HG03432 (cell line): ENCODE measurements at regions not wholly inside any gene's neighbourhood (a gene's known extent, or its start where the extent isn't known, plus 50 kb on each side); places are given as distances from the start of the nearest gene placed in this dataset.
"Not testable (repeated sequence)": the region's sequence is repeated elsewhere in the genome, so short reads cannot be mapped to it uniquely, and the experiment has no call there.

ENCODE experiments used
- ATAC-seq: cut with Tn5 transposase; IDR thresholded peaks from one replicate; pipeline ENCODE4 v1.9.1; 2021; ENCODE audit warnings: mild to moderate bottlenecking, moderate library complexity; ENCODE audit not compliant: unreplicated experiment

DNA sequence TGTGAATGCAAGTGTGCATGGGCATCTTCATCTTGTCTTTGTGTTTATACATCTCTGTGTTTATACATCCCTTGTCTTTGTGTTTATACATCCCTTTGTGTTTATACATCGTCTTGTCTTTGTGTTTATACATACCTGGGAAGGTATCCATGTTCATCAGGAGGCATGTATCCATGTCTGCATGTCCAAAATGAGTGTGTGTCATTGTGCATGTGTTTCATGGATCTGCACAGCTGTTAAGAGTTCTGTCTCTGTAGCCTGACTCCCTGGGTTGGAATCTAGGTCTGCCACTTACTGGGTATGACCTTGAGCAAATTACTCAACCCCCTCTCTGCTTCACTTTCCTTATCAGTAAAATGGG, 50.1 kb upstream of the SIRPA start:
- no peak for ATAC-seq

DNA sequence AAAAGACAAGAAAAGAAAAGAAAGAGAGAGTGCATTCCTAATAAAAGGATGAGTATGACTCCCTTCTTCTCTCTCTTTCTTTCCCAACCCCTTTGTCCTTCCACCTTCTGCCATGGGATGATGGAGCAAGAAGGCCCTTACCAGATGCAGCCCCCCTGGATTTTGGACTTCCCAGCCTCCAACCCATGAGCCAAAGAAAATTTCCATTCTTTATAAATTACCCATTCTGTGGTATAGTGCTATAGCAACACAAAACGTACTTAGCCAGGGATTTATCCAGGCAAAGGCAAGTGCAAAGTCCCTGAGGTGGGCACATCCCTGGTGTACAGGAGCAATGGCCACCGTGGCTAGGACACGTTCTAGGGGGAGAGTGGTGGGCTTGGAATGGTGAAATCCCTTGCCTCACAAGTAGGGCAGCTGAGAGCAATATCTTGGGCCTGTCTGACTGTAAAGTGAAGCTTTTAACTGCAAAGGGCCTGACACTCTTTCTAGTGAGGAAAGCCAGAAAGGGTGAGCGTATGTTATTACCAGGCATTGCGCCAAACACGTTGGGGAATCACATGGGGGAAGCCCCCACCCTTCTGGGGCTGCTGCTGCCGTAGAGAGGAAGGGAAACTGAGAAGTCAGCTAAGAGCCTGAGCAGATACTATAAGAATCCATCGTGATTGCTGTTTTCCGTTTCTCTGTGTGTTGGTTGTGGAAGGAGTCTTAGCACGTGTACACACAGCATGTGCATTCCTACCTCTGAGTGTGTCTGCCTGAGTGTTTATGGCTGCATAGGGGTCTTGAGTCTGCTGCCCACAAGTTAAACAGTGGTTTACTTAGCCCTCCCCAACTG, 50.7 kb upstream of the SIRPA start:
- peak; percentile 92 for ATAC-seq

DNA sequence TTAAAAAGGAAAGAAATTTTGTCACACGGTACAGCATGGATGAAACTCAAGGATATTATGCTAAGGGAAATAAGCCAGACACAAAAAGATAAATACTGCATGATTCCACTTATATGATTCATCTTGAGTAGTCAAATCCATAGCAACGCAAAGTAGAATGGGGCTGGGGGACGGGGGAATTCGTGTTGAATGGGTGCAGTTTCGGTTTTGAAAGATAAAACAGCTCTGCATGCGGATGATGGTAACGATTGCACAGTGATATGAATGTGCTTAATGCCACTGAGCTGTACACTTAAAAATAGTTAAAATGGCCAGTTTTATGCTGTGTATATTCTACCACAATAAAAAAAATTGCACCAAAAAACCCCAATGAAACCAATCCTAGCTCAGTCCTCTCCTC, 52.9 kb upstream of the SIRPA start:
- no peak for ATAC-seq

DNA sequence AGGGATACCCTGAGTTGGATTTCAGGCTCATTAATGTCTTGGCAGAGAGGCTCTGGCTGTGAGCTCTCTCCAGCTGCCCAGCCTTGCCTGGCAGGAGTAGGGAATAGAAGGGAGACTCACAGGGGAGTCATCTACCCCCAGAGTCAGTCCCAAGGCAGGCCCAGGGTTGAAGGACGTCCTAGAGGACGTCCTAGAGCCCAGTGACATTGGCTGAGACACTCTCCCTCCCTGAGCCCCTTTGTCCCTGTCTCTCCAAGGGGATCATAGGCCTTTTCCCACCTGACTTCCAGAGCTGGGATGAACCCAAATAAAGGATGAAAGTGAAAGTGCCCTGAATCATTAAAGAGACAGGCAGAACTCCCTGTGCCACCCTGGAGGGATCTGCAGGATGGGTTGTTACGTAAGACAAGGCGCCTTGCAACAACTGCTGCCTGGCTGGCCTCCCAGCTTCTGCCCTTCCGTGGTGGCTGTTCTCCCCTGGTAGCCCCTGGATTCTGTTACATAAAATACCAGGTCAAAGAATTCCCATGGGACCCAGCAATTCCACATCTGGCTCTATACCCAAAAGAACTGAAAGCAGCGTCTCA, 53.6 kb upstream of the SIRPA start:
- no peak for ATAC-seq

DNA sequence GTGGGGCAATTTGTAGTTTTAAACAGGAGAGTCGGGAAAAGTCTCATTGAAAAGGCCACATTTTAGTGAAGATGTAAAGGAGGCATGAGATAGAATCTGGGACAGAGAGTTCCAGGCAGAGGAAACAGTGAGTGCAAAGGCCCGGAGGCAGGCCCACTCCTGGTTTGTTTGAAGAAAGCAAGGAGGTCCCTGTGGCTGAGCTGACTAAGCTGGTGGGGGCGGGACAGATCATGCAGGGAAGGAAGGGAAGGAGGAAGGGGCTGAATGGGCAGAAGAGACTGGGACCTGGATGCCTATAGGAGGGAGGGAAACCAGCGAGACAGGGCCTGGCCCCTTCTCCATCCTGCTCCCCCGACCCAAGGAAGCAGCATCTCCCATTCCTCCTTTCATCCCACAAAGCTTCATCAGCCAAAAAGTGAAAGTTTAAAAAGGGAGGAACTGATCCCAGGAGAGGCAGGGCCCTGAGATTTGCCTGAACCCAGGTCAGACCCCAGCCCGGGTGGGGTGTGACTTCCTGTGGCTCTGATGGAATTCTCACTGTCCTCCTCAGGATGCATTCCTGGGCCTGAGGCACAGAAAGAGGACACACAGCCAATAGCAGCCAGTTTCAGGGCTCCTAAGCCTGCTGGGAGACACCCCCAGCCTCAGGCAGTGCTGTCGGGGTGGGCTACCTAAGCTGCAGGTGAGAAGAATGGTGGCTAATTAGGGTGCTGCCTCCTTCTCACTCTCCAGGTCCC, 54.2 kb upstream of the SIRPA start:
- ATAC-seq, result no peak

DNA sequence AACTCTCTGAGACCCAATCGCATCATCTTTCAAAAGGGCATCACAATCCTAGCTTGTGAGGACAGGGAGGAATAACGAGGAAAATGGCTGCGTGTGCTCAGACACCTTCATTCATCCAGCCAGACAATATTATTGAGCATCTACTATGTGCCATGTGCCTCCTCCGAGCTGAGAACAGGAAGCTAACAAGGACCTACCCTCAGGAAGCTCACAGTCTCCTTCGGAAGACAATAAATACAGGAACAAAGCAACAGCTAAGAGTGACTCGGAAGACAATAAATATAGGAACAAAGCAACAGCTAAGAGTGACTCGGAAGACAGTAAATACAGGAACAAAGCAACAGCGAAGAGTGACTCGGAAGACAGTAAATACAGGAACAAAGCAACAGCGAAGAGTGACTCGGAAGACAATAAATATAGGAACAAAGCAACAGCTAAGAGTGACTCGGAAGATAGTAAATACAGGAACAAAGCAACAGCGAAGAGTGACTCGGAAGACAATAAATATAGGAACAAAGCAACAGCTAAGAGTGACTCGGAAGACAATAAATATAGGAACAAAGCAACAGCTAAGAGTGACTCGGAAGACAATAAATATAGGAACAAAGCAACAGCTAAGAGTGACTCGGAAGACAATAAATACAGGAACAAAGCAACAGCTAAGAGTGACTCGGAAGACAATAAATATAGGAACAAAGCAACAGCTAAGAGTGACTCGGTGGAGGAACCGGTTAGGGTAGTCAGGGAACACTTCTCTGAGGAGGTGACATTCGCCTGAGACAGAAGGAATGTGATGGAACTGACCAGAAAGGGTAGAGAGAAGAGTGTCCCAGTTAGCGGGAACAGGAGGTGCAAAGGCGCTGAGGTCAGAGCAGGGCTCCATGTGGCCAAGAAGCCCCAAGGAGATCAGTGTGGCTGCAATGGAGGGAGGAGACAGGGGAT, 55.6 kb upstream of the SIRPA start:
- not testable (repeated sequence) for ATAC-seq

DNA sequence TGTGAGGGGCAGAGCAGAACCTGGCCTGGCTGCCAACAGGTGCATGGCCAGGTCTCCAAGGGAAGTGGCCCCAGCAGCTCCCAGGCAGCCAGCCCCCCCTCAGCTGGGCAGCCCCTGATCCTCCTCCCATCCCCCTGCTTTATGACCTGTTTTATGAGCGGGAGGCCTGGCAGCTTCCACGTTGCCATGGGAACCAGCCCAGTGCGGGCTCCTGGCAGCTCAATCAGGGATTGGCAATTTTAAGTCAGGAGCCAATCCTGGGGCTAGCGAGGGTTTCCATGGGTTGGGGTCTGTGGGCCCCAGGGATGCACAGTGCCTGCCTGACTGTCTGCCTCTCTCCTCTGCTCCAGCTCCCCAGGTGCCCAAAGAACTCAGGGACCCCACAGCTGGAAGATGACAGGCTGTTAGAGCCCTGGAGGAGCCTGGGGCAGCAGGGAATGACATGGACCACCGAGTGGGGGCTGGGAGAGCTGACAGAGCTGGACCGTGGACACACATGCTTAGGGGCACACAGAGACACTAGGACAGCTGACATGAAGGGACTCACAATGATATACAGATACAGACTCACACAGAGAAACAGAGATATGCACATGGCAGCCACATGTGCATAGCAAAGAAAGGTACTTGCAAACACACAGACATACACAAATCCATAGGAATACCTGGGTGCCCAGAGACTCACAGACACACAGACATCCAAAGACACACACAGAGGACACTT, 56.5 kb upstream of the SIRPA start:
- ATAC-seq, result no peak

DNA sequence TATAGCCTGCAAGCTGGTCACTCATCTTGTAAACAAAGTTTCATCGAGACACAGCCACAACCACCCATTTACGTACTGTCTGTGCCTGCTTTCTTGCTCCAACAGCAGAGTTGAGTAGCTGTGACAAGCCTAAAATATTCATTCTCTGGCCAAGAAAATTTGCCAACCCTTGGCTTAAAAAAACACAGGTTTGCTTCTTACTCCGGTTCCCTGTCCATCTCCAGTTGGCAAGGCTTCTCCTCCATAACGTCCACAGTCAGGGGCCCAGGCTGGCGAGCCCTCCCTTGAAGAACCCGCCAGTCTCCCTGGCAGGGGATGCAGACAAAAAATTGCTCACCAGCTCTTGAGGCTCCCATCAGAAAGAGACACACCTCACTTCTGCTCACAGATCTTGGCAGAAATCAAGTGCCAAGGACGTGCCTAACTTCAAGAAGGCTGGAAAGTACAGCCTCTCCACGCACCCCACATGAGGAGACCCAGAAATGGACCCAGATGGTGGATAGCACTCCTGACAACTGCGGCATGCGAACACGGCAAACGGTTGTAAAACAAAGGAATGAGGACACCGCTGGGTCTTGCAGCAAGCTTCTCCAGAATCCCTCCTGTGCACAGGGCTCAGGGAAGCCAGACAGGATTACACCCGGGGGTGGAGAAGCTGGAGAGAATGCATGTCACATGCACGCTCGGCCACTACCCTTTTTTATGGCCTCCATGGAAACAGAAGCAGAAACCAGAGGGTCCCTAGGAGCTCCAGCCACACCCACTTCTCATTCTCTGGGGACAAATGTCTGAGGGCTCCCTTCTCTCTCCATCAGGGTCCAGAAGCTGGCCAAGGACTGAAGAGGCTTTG, 59.8 kb upstream of the SIRPA start:
- ATAC-seq, result no peak

DNA sequence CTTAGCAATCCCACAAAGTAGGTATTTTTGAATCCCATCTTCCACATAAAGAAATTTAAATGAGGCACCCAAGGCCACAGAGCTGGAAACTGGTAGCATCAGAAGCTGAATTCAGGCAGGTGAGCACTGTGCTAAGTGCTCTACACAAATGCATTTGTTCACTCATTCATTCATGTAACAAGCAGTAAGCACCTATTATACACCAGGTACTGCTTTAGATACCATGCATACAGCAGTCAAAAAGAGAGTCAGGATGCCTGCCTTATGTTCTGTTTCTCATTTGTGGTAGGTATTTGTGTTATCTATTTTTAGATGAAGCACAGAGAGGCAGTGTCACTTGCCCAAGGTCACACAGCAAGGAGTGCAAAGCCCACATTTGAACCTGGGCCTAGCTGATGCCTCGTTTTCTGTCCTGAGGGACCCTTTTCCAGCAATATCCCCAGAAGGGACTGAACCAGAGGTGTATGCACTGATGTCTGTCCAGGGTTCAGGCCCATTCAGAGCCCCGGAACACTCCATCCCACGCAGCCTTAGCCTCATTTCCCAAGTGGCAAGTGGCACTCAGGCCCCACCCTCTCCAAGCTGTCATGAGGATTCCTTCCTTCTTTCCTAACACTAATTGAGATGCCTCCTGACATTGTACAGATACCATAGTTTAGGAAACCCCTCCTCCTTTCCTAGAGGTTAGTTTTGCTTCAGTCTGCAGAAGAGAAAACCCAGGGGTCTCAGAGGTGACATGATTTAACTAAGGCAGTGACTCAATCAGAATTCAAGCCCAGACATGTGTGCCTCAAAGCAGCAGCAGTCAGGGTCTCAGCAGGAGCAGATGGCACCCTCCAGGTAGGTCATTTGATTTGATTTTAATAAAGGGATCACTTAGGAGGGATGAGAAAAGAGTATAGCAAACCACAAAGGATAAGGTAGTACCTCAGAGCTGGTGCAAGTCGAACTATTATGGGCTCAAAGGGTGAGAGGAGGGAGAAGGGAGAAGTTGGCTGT, 61.2 kb upstream of the SIRPA start:
- ATAC-seq, result no peak

DNA sequence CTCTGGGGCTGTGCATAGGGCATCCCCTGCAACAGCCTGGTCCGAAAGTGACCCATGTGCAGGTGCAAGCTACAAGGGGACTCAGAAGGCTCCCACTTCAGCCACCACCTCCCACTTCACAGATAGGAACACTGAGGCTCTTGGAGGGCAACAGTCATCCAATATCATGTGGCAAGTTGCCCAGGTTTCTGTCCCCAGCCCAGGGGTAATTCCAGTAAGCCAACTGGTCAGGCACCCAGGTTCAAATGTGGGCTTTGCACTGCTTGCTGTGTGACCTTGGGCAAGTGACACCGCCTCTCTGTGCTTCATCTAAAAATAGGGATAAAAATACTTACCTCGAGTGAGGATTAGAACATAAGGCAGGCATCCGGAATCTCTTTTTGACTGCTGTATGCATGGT, 62.0 kb upstream of the SIRPA start:
- ATAC-seq, result no peak

DNA sequence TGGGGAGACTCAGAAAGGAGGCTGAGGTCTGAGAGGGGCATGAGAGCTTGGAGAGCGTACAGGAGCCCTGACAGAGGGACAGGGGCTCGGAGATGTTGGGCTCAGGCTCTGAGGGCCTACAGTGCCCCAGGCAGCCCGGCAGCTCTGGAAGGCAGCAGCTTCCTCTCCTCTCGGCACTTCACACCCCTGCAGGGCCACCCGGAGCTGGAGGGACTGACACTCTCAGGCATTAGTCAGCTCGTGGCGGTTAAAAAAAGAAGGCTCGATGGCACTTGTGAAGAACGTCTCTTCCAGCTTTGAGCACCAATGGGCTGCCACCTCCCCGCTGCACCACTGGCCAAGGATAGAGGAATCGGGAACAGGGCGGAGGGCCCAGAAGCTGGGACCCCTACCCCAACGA, 62.6 kb upstream of the SIRPA start:
- no peak for ATAC-seq

DNA sequence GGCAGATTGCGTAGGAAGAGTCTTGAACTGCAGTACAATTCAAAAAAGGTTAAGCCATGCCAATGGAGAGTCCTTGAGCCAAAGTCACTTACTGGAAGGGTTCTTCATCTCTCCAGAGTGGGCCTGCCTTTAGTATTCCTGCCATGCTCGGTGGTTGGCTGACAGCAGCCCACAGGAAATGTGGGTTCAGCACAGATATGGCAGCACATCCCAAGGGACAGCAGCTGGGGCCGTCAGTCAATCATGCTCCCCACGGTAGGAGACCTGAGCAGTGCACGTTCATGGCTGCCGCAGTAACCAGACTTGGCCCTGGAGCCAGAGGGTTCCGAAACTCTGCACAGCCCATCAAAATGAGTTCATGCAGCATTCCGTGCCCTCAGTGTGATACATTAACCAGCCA, 63.6 kb upstream of the SIRPA start:
- no peak for ATAC-seq

DNA sequence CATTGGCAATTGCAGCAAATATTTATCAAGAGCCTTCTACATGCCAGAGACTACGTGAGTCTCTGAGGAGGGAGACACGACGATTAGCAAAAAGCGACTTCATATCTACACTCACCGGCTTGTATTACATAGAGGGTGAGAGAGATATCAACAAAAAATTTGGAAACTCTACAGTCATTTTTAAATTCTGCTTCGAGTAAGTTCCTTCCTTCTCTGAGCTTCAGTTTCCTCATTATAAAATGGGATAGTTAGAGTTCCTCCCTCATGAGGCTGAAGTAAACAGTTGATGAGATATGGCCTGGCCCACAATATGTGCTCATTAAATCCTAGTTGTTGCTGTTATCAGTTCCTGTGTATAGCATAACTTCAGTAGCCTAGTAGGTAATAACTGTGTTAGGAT, 64.1 kb upstream of the SIRPA start:
- no peak for ATAC-seq

DNA sequence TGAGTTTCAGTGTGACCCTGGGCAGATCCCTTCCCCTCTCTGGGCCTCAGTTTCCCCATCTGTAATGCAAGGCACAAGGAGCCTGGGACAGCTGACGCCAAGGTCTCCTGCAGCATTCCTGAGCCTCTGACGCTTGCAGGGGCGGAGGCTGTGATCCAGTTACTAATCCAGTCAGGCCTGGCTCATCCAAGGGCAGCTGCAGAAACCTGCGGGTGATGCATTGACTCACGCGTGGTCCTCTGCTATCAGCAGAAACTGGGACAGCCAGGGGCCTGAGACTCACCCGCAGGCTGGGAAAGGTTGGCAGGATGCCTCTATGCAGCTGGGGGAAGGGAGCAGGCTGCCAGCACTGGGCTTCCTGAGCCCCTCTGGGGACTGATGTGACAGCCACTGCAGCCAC, 65.0 kb upstream of the SIRPA start:
- ATAC-seq, result no peak

DNA sequence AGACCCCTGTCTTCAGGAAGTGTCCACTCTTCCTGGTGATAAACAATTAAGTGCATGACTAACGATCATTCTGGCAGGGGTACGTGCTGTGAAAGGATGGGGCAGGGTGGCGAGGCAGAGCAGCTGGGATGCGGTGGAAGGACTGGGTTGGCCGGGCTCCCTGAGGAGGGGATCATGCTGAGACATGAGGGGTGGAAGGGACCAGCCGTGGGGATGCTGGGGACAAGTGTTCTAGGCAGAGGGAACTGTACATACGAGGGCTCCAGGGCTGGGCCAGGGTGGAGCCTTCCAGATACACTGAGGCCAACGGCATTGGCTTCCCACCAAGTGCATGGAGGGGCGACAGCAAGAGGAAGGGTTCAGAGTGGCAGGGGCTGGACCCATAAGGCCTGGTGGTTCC, 65.7 kb upstream of the SIRPA start:
- ATAC-seq, result no peak

DNA sequence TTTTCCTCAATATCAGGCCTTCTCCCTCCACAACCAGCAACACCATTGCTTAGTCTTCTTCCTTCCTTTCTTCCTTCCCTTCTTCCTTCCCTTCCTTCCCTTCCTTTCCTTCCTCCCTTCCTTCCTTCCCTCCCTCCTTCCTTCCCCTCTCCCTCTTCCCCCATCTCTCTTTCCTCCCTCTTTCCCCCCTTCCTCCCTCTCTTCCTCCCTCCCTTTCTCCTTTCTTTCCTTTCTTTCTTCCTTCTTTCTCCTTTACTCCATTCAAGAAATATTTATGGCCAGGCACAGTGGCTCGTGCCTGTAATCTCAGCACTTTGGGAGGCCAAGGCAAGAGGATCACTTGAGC, 66.4 kb upstream of the SIRPA start:
- ATAC-seq, result no peak

DNA sequence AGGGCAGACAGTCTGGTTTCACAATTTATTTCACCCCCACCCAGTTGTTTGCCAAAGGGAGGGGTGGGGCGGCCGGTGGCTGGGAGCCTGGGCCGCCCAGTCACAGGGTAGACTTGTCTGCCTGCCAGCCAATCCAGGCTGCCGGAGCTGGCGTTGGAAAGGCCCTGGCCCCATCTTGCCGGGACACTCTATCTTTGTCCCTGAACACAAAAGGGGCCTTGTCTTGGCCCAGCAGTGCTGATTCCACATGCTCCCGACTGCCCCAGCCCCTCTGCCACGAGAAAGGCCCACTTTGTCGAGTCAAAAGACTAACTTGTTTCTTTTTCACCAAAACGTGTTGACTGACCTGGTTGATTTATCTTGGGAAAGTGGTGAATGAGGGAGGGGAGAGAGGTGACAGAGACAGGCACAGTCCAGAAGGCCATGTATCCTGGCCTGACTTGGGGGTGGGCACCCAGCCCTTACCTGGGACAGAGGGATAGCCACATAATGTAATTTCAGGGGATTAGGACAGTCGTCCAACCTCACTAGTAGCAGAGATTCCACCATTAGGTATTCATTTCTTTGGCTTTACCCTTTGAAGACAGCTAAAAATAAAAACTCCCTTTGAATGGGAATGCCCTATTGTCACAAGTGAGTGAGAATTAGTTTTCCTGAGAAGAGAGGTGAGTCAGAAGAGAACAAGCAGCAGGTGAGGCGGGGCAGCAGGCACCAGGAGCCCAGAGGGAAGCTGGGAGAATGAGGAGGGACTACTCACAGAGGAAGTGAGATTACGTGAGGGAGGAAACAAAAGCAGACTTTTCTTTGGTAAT, 67.0 kb upstream of the SIRPA start:
- no peak for ATAC-seq
